ENCODE measurements at regions not wholly inside any gene's neighbourhood (a gene's known extent, or its start where the extent isn't known, plus 50 kb on each side); places are given as distances from the start of the nearest gene placed in this dataset.

DNA sequence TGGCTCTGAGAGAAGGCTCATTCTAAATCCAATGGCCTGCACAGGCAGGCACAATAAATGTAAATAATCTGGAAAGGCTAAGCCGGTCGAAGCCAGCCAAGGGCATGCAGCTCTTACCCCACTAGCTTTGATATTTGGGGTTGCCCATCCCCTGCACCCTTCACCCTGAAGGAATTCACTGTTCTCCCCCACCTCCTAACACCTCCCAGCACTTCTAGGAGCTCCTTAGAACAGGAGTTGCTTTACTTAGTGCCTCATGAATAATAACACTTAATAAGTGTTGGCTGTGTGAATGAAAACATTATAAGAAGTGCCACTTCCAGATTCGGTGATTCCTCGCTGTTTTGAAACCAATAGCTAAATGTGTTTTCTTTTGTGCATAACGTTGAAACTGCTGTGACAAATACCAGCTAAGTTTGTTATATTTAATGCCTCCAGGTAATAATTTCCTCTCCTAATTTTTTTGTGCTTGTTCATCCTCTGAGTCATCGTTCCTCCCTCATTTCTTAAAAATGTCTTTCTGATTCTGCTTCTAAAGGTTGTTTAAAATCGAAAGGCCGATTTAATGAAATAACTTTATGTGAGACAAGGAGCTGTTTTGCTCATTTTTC lies 458.8 kb downstream of the METTL4 start:
- TF ChIP-seq, protein P1, sequence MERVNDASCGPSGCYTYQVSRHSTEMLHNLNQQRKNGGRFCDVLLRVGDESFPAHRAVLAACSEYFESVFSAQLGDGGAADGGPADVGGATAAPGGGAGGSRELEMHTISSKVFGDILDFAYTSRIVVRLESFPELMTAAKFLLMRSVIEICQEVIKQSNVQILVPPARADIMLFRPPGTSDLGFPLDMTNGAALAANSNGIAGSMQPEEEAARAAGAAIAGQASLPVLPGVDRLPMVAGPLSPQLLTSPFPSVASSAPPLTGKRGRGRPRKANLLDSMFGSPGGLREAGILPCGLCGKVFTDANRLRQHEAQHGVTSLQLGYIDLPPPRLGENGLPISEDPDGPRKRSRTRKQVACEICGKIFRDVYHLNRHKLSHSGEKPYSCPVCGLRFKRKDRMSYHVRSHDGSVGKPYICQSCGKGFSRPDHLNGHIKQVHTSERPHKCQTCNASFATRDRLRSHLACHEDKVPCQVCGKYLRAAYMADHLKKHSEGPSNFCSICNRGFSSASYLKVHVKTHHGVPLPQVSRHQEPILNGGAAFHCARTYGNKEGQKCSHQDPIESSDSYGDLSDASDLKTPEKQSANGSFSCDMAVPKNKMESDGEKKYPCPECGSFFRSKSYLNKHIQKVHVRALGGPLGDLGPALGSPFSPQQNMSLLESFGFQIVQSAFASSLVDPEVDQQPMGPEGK (CRISPR knock-in tag; IDR thresholded peaks at IDR 0.05; ENCODE audit: borderline replicate concordance), result no peak
- TF ChIP-seq TCF4 (CRISPR knock-in tag; IDR thresholded peaks at IDR 0.05; ENCODE audit: borderline replicate concordance), result no peak
- TF ChIP-seq ISL1 (CRISPR knock-in tag; IDR thresholded peaks at IDR 0.05), result no peak
- no peak for TF ChIP-seq ZFP3 (CRISPR knock-in tag; IDR thresholded peaks at IDR 0.05)
- no peak for TF ChIP-seq CSDC2 (CRISPR knock-in tag; IDR thresholded peaks at IDR 0.05)
- TF ChIP-seq ZNF565 (CRISPR knock-in tag; conservative IDR thresholded peaks at IDR 0.05; ENCODE audit: low read depth), result no peak
- TF ChIP-seq, protein P2, sequence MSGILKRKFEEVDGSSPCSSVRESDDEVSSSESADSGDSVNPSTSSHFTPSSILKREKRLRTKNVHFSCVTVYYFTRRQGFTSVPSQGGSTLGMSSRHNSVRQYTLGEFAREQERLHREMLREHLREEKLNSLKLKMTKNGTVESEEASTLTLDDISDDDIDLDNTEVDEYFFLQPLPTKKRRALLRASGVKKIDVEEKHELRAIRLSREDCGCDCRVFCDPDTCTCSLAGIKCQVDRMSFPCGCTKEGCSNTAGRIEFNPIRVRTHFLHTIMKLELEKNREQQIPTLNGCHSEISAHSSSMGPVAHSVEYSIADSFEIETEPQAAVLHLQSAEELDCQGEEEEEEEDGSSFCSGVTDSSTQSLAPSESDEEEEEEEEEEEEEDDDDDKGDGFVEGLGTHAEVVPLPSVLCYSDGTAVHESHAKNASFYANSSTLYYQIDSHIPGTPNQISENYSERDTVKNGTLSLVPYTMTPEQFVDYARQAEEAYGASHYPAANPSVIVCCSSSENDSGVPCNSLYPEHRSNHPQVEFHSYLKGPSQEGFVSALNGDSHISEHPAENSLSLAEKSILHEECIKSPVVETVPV (CRISPR knock-in tag; IDR thresholded peaks at IDR 0.05), result no peak
- no peak for TF ChIP-seq ZNF8 (CRISPR knock-in tag; IDR thresholded peaks at IDR 0.05)

Measured in SK-N-SH treated with all-trans-retinoic acid at 6 μM for 48 hours (cell line).